Fibroblast of upper back skin (primary cell): ENCODE measurements at regions not wholly inside any gene's neighbourhood (a gene's known extent, or its start where the extent isn't known, plus 50 kb on each side); places are given as distances from the start of the nearest gene placed in this dataset.

Source experiments
- DNase-seq: peaks from one replicate; pipeline ENCODE4 v3.0.0-alpha.2; 2013

DNA sequence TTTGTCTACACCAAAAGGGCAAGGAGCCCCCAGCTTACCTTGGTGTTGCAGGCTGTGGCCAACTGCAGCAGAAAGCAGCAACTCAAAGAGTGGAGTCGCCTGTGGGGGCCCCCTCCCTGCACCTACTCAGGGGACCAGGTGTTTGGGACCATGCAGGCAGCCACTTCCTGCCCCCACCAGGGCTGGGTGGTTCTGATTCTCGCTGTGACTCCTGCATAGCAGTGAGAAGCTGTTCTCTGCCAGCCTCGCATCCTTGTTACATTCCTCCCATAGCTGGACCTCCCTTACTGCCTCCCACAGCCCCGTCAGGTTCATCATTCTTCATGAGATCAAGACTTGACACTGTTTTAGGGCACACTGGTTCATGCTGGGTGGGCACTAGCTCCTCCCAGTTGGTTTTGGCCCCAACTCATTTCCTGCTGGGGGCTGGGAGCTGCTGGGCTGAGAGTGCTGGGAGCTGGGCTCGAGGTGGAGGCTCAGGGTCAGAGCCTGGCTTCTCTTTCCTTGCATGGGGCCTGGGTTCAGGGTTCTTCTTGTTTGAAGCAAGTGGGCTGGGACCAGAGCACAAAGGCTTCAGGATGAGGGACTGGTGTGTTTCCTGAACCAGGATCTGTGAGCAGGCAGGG lies 146.9 kb upstream of the C1orf174 start:
- DNase-seq: no peak

DNA sequence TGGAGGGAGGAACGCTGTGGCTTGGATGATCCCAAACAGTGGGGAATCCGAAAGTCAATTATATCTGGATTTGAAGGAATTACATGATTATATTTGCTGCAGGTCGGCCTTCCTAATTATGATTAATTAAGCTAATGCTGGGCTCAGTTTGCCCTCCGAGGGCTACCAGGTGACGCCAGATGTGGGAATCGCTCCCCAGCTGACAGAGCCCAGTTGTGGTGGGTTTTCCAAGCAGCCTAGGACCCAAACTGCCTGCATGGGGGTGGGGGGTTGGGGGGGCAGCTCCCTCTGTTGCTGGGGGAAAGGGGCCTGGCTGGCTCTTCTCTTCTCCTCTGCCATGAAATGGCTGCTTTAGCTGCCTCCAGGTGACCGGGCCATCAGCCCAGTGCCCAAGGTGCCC lies 147.6 kb upstream of the C1orf174 start:
- no peak for DNase-seq

GRCh38 chr1:4048076-4048475 lies 148.0 kb upstream of the C1orf174 start:
- no peak for DNase-seq

DNA sequence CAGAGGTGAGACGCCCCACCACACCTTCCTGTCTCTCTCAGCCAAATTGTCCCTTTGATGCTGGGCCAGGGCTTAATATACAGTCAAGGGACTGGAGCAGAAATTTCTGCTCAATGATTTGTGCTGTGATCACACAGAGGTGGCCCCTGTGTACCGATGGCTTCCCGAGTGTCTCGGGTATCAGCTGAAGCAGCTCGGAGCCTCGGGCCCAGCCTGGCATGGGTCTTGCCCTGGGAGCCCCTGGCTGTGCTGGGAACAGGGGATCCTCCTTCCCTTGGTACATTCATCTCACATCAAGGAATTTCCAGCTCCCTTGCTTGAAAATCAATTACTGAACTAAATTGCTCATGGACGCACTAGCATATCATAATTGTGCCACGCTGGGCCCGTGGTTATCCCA lies 148.8 kb upstream of the C1orf174 start:
- DNase-seq: no peak

GRCh38 chr1:4050998-4051397 lies 150.9 kb upstream of the C1orf174 start:
- DNase-seq: no peak

- DNase-seq: no peak
Observed at GRCh38 chr1:4052657-4053056, 152.6 kb upstream of the C1orf174 start.

GRCh38 chr1:4053160-4053748 lies 153.2 kb upstream of the C1orf174 start:
- DNase-seq: no peak

DNA sequence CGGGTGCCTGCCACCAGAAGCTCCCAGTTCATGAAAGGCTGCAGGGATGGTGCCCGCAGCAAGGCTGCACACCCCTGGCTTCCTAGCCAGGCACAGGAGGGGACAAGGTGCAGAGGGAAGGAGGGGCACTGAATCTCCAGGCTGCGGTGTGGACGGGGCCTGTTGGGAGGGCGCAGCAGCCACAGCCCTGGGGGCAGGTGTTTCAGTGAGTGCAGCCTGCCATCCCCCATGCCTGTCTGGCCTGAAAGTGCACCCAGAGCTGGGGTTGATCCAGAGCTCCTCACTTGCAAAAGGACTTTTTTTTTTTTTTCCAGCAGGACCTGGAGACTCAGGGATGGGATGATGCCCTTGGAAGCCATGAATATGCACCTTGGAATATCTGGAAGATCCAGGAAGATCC lies 153.7 kb upstream of the C1orf174 start:
- no peak for DNase-seq

- no peak for DNase-seq
Observed at GRCh38 chr1:4055294-4055967, 155.4 kb upstream of the C1orf174 start.

DNA sequence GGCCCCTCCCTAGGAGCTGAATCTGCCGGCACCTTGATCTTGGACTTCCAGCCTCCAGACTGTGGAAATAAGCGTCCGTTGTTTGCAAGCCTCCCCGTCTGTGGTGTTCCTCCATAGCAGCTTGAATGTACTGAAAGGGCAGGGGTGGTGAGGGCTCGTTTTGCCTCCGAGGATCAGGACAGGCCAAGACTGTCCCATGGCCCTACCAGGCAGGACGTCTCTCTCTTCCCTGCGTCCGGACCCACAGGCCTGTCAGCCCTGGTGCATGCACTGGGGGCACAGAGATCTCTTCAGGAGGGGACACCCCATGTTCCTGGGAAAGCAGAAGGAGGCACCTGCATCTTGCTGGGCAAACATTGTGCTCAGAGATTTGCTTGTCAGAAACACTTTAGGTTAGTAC lies 156.3 kb upstream of the C1orf174 start:
- no peak for DNase-seq

DNA sequence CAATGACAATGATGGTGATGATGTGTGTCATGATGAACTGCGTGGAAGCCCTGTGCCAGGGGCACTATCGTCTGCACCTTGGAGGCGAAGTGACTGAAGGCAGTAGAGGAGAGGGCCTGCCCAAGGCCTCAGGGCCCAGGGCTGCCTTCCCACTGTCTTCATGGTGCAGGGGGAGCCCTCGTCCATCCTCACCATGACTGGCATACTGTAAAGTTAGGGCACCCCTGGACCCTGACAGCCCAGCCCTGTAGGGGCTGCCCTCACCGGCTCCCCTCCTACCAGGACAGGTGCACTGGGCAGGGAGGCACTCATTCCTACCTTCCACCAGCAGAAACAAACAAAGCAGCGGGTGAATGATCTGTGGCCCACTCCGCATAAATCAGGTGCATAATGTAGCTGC lies 156.9 kb upstream of the C1orf174 start:
- DNase-seq: no peak

GRCh38 chr1:4057603-4058002 lies 157.5 kb upstream of the C1orf174 start:
- DNase-seq: no peak

DNA sequence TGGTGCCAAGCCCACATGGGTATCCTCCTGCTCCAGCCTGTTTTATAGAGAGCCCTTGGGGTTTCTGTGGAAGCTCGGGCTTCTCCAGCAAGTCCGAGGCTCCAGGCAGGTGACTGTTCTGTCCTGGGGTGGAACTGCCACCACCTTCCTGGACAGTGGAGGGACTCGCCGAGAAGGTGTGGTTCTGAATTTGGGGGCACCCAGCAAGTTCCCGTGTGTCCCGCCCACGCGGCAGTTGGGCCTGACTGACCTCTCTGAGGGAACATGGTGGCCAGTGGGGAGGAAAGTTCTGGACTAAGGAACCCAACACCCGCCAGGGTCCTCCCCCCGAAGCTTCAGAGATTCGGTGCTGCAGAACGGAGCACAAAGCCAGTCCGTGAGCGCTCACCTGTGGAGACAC lies 158.1 kb upstream of the C1orf174 start:
- no peak for DNase-seq

- no peak for DNase-seq
Observed at GRCh38 chr1:4058706-4059105, 158.6 kb upstream of the C1orf174 start.

DNA sequence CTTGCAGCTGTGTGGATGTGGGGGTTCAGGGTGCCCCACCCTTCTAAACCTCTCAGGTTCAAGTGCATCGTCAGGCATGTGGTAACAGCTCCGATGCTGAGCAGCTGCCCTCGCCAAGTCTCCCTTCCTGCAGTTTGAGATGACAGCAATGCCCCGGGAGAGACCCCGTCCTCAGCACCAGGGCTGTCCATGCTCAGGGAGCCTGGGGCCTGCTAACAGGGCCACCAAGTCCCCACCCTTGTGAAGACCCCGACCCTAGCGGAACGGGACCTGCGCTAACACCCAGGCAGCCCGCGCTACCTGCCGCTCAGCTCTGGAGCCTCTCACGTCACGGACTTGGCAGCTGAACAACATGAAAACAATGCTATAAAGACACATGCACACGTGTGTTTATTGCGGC lies 159.2 kb upstream of the C1orf174 start:
- no peak for DNase-seq

GRCh38 chr1:4060850-4061249 lies 160.8 kb upstream of the C1orf174 start:
- DNase-seq: no peak

DNA sequence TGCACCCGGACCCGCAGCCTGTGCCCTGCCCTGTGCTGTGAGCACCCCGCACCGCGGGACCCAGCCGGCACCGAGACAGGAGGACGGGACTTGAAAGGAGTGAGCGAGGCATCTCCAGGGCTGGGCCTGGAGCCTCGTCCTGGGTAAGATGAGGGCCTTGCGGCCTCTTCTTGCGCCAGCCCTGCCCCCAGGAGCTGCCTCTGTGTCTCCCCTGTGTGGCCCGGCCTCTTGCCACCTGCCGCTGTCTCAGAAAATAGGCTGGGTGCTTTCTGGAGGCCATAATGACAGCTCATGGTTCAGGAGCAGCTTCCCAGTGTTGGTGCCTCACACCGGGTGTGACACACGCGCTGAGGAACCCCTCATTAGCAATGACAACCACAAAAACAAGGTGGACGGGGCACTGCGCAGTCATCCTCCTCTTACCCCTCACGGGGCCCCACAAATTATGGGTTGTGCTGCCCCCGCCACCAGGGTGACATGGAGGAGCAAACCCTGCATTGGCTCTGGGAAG lies 161.5 kb upstream of the C1orf174 start:
- DNase-seq: no peak

GRCh38 chr1:4062041-4062440 lies 162.0 kb upstream of the C1orf174 start:
- DNase-seq: no peak

- no peak for DNase-seq
Observed at GRCh38 chr1:4062560-4062959, 162.5 kb upstream of the C1orf174 start.

DNA sequence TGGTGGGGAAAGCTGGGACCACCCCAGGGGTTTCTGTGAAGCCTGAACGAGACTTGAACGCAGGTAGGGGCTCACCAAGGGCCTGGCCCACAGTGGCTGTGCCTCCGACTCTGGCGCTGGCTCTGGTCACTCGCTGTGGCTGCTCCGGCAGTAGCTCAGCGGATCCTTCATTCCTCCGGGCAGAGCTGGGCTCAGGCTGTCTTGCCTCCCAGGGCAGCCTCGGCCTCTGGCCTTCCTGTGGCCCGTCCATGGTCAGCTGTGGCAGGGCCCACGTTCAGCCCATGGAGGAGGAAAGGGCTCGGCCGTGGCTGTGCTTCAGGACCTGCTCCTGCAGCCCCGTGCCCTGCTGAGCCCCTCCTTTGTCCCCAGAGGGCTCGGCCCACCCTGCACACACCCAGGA lies 162.9 kb upstream of the C1orf174 start:
- no peak for DNase-seq

DNA sequence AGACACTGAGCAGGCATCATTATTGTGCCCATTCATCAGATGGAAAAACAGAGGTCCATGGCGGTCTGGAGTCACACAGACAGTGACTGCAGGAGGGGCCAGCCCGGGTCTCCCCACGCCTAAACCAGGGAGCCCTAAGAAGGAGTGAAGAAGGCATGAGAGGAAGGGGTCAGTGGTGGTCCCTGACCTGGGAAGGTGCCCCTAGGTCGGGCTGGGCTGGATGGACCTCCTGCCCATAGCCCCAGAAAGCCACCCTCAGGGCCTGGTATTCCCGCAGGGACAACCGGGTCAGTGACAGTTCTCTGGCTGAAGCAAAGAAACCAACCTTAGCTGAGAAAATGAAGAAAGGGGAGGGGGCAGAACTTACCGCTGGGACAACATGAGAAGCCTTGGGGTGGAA lies 163.4 kb upstream of the C1orf174 start:
- DNase-seq: no peak

DNA sequence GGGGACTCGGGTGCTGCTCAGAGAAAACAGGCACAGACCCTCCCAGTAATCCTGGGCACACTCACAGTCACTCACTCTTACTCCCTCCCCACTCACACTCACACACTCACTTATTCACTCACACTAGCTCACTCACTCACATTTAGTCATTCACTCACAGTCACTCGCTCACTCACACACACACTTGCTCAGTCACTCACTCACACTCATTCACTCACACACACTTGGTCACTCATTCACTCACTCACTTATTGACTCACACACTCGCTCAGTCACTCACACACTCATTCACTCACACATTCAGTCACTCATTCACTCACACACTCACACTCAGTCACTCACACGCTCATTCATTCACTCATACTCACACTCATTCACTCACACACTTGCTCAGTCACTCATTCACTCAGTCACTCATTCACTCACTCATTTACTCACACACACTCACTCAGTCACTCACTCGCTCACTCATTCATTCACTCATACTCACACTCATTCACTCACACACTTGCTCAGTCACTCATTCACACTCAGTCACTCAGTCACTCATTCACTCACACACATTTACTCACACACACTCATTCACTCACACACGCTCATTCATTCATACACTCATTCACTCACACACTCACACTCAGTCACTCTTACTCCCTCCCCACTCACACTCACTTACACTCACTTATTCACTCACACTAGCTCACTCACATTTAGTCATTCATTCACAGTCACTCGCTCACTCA lies 164.2 kb upstream of the C1orf174 start:
- no peak for DNase-seq

DNA sequence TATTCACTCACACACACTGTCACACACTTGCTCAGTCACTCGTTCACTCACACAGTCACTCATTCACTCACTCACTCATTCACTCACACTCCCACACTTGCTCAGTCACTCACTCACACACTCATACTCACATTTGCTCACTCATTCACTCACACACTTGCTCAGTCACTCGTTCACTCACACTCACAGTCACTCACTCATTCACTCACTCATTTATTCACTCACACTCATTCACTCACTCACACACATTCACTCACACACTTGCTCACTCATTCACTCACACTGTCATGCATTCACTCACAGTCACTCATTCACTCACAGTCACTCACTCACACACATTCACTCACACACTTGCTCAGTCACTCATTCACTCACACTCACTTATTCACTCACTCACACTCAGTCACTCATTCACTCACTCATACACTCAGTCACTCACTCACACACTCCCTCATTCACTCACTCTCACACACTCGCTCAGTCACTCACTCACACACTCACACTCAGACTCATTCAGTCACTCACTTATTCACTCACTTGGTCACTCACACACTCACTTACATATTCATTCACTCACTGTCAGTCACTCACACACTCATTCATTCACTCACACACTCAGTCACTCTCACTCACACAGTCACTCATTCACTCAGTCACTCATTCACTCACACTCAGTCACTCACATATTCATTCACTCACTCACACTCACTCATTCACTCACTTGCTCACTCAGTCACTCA lies 167.0 kb upstream of the C1orf174 start:
- DNase-seq: no peak
